ENCODE measurements at regions not wholly inside any gene's neighbourhood (a gene's known extent, or its start where the extent isn't known, plus 50 kb on each side); places are given as distances from the start of the nearest gene placed in this dataset.

DNA sequence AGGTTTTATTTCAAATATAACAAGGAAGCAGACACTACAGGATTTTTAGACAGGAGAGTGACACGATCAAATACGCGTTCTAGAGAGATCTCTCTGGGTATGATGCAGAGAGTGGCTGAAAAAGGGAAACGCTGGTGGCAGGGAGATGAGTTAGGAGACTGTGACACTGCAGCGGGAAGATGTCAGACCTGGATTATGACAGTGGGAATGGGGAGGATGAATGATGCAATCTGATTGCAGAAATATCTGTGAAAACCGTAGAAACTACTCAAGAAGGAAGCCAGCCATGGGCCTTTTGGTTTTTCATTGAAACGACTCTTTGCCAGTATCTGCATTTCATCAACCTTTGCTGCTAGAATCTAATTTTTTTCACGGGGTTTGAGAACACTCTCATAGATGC, 157.9 kb downstream of the FAM43A start:
- H3K4me3 ChIP-seq (ENCODE audit: control insufficient read depth, low read depth, low read length) = no peak overlapping the region
- no peak for TF ChIP-seq CTCF (IDR thresholded peaks at IDR 0.05; ENCODE audit: control insufficient read depth, insufficient read depth, low read depth, low read length, missing control alignments)
- DNase-seq (ENCODE audit: low read depth) = no peak

- DNase-seq (ENCODE audit: low read depth) = no peak
- no peak overlapping the region for H3K4me3 ChIP-seq (ENCODE audit: control insufficient read depth, low read depth, low read length)
- TF ChIP-seq CTCF (IDR thresholded peaks at IDR 0.05; ENCODE audit: control insufficient read depth, insufficient read depth, low read depth, low read length, missing control alignments) = no peak
Observed at GRCh38 chr3:194844046-194844445, 158.4 kb downstream of the FAM43A start.

GRCh38 chr3:194849166-194849875, 163.6 kb downstream of the FAM43A start:
- DNase-seq (ENCODE audit: low read depth) = no peak
- TF ChIP-seq CTCF (IDR thresholded peaks at IDR 0.05; ENCODE audit: control insufficient read depth, insufficient read depth, low read depth, low read length, missing control alignments) = no peak
- no peak overlapping the region for H3K4me3 ChIP-seq (ENCODE audit: control insufficient read depth, low read depth, low read length)

DNA sequence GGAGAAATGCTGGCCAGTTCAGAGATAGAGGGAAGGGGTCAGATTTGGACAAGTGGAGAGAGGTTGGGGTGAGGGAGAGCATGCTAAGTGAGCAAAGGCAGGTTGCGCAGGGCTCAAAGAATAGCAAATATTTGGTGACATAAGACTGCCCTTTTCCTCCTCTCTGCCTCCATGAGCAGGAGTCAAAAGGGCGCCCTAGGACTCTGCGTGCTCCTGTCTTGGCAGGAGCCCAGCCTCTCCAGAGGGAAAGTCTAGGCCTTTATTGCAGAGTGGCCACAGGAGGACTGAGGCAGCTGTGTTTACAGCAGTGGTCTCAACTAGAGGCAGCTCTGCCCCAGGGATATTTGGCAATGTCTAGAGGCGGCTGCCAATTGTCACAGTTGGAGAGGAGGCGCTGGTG, 165.6 kb downstream of the FAM43A start:
- no peak for DNase-seq (ENCODE audit: low read depth)
- no peak overlapping the region for H3K4me3 ChIP-seq (ENCODE audit: control insufficient read depth, low read depth, low read length)
- TF ChIP-seq CTCF (IDR thresholded peaks at IDR 0.05; ENCODE audit: control insufficient read depth, insufficient read depth, low read depth, low read length, missing control alignments) = no peak

- H3K4me3 ChIP-seq (ENCODE audit: control insufficient read depth, low read depth, low read length) = no peak overlapping the region
- DNase-seq (ENCODE audit: low read depth) = no peak
- no peak for TF ChIP-seq CTCF (IDR thresholded peaks at IDR 0.05; ENCODE audit: control insufficient read depth, insufficient read depth, low read depth, low read length, missing control alignments)
Observed at GRCh38 chr3:194851941-194852340, 166.3 kb downstream of the FAM43A start.

GRCh38 chr3:194852345-194852744, 166.7 kb downstream of the FAM43A start:
- no peak for DNase-seq (ENCODE audit: low read depth)
- no peak for TF ChIP-seq CTCF (IDR thresholded peaks at IDR 0.05; ENCODE audit: control insufficient read depth, insufficient read depth, low read depth, low read length, missing control alignments)
- no peak overlapping the region for H3K4me3 ChIP-seq (ENCODE audit: control insufficient read depth, low read depth, low read length)

All from AG09309 (cell line).